HEK293 (cell line): ENCODE measurements at regions not wholly inside any gene's neighbourhood (a gene's known extent, or its start where the extent isn't known, plus 50 kb on each side); places are given as distances from the start of the nearest gene placed in this dataset.
A peak's percentile ranks its signal among the peaks of the same experiment; 100 is the strongest.

Experiments
- CTCF ChIA-PET: fragments of 350-600 bp; formaldehyde crosslinking; extraction: SDS; loops from one replicate; lab custom pipeline; 2021; ENCODE audit warnings: antibody characterized with exemption; lab: Yijun Ruan, JAX
- POLR2A ChIA-PET: fragments of 300-600 bp; formaldehyde crosslinking; extraction: SDS; loops from one replicate; lab custom pipeline; 2020; ENCODE audit warnings: antibody characterized with exemption, inconsistent platforms; lab: Yijun Ruan, JAX
- H3K27ac ChIP-seq: fragments of 200-500 bp; sonication (Bioruptor generic); 2 replicates; pipeline ENCODE4 v1.5.1; 2014; ENCODE audit warnings: low read depth, low read length, control low read depth, inconsistent platforms; ENCODE audit errors: extremely low read depth
- H3K36me3 ChIP-seq, 2 experiments: fragments of 200-500 bp in 1 of 2; sonication (Bioruptor generic) in 1 of 2; 1 replicate in 1 of 2; 2 replicates in 1 of 2; pipeline ENCODE4 v1.5.1; 2014 to 2017; ENCODE audit warnings: inconsistent platforms in 2 of 2, low read length in 2 of 2; ENCODE audit not compliant: control insufficient read depth in 2 of 2, insufficient read depth in 1 of 2
- H3K4me1 ChIP-seq: fragments of 200-500 bp; sonication (Bioruptor generic); 2 replicates; pipeline ENCODE4 v1.5.1; 2014; ENCODE audit warnings: mild to moderate bottlenecking, low read length, inconsistent platforms; ENCODE audit not compliant: control insufficient read depth, insufficient read depth
- H3K4me3 ChIP-seq: 2 replicates; pipeline ENCODE4 v1.5.1; 2011; ENCODE audit warnings: low read depth, mild to moderate bottlenecking, control low read depth, low read length, moderate library complexity
- H3K9me3 ChIP-seq: fragments of 200-500 bp; sonication (Bioruptor generic); 2 replicates; pipeline ENCODE4 v1.5.1; 2014; ENCODE audit warnings: low read depth, low read length, inconsistent platforms; ENCODE audit not compliant: control insufficient read depth, insufficient read depth
- BCL11A ChIP-seq: fragments of 450-650 bp; formaldehyde crosslinking; IDR thresholded peaks from 2 replicates; pipeline ENCODE4 v1.5.1; 2016; ENCODE audit warnings: low read depth, missing biosample characterization, missing genetic modification characterization
- EGR2 ChIP-seq: fragments of 450-650 bp; formaldehyde crosslinking; IDR thresholded peaks from 2 replicates; pipeline ENCODE4 v1.5.1; 2016; ENCODE audit warnings: low read depth, missing biosample characterization, missing genetic modification characterization
- KLF1 ChIP-seq: fragments of 450-650 bp; formaldehyde crosslinking; IDR thresholded peaks from 2 replicates; pipeline ENCODE4 v1.5.1; 2016; ENCODE audit warnings: missing biosample characterization, missing genetic modification characterization
- KLF10 ChIP-seq: fragments of 450-650 bp; IDR thresholded peaks from 2 replicates; pipeline ENCODE4 v1.5.1; 2018; ENCODE audit warnings: missing biosample characterization, mild to moderate bottlenecking, missing genetic modification characterization
- SCRT1 ChIP-seq: fragments of 450-650 bp; formaldehyde crosslinking; IDR thresholded peaks from 2 replicates; pipeline ENCODE4 v1.5.1; 2016; ENCODE audit warnings: missing biosample characterization, missing genetic modification characterization, borderline replicate concordance
- SP3 ChIP-seq: fragments of 450-650 bp; formaldehyde crosslinking; IDR thresholded peaks from 2 replicates; pipeline ENCODE4 v1.5.1; 2016; ENCODE audit warnings: missing biosample characterization, missing genetic modification characterization
- SP7 ChIP-seq: fragments of 450-650 bp; formaldehyde crosslinking; IDR thresholded peaks from 2 replicates; pipeline ENCODE4 v1.5.1; 2016; ENCODE audit warnings: missing biosample characterization, missing genetic modification characterization
- ZFHX2 ChIP-seq: fragments of 450-650 bp; formaldehyde crosslinking; conservative IDR thresholded peaks from 2 replicates; pipeline ENCODE4 v1.5.1; 2016; ENCODE audit warnings: missing biosample characterization, missing genetic modification characterization
- ZNF112 ChIP-seq: fragments of 450-650 bp; formaldehyde crosslinking; IDR thresholded peaks from 2 replicates; pipeline ENCODE4 v1.5.0; 2017; ENCODE audit warnings: missing biosample characterization, missing genetic modification characterization
- ZNF48 ChIP-seq: fragments of 450-650 bp; formaldehyde crosslinking; IDR thresholded peaks from 2 replicates; pipeline ENCODE4 v1.5.1; 2016; ENCODE audit warnings: missing biosample characterization, missing genetic modification characterization
- ZNF747 ChIP-seq: fragments of 450-650 bp; formaldehyde crosslinking; IDR thresholded peaks from 2 replicates; pipeline ENCODE4 v1.5.1; 2016; ENCODE audit warnings: missing biosample characterization, missing genetic modification characterization
- ZNF776 ChIP-seq: fragments of 450-650 bp; formaldehyde crosslinking; IDR thresholded peaks from 2 replicates; pipeline ENCODE4 v1.5.0; 2017; ENCODE audit warnings: missing biosample characterization, missing genetic modification characterization, borderline replicate concordance
- TF ChIP-seq, protein P1 (sequence below): fragments of 450-650 bp; formaldehyde crosslinking; IDR thresholded peaks from 2 replicates; pipeline ENCODE4 v1.5.1; 2016; ENCODE audit warnings: missing biosample characterization, missing genetic modification characterization, low read depth
- TF ChIP-seq, protein P2 (sequence below): fragments of 450-650 bp; formaldehyde crosslinking; IDR thresholded peaks from 2 replicates; pipeline ENCODE4 v1.5.1; 2016; ENCODE audit warnings: missing biosample characterization, missing genetic modification characterization
- TF ChIP-seq, protein P3 (sequence below): fragments of 450-650 bp; formaldehyde crosslinking; IDR thresholded peaks from 2 replicates; pipeline ENCODE4 v1.5.1; 2016; ENCODE audit warnings: missing biosample characterization, missing genetic modification characterization
- TF ChIP-seq, protein P4 (sequence below): fragments of 450-650 bp; formaldehyde crosslinking; IDR thresholded peaks from 2 replicates; pipeline ENCODE4 v1.5.1; 2017; ENCODE audit warnings: missing biosample characterization, missing genetic modification characterization
- TF ChIP-seq, protein P5 (sequence below): fragments of 450-650 bp; formaldehyde crosslinking; IDR thresholded peaks from 2 replicates; pipeline ENCODE4 v1.5.1; 2017; ENCODE audit warnings: missing biosample characterization, missing genetic modification characterization
- TF ChIP-seq, protein P6 (sequence below): IDR thresholded peaks from 2 replicates; pipeline ENCODE4 v1.6.1; 2011; ENCODE audit warnings: mild to moderate bottlenecking, low read depth, low read length, borderline replicate concordance

DNA sequence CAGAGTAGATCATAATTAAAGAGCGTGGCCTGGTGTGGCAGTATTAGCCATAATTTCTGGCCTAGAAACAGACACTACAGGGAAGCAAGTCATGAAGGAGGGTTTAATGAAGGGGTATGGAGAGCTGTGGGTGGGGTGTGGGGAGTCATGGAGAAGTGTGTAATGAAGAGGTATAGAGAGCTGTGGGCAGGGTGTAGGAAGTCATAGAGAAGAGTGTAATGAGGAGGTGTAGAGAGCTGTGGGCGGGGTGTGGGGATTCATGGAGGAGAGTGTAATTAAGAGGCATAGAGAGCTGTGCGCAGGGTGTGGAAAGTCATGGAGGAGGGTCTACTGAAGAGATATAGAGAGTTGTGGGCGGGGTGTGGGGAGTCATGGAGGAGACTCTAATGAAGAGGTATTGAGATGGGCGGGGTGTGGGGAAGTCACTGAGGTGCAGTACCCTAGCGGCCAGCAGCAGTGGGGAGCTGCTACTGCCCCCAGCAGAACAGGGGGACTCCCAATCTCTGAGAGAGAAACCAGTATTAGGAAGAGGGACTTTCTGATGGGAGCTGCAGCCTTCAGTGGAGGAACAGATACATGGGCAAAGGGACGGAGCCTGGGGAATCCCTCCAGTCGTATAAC is 145.4 kb upstream of the FOXA2 start:
- H3K9me3 ChIP-seq = no peaks in the 10 kb centered on the region
- H3K27ac ChIP-seq = no peak overlapping the region
- TF ChIP-seq, protein P1, sequence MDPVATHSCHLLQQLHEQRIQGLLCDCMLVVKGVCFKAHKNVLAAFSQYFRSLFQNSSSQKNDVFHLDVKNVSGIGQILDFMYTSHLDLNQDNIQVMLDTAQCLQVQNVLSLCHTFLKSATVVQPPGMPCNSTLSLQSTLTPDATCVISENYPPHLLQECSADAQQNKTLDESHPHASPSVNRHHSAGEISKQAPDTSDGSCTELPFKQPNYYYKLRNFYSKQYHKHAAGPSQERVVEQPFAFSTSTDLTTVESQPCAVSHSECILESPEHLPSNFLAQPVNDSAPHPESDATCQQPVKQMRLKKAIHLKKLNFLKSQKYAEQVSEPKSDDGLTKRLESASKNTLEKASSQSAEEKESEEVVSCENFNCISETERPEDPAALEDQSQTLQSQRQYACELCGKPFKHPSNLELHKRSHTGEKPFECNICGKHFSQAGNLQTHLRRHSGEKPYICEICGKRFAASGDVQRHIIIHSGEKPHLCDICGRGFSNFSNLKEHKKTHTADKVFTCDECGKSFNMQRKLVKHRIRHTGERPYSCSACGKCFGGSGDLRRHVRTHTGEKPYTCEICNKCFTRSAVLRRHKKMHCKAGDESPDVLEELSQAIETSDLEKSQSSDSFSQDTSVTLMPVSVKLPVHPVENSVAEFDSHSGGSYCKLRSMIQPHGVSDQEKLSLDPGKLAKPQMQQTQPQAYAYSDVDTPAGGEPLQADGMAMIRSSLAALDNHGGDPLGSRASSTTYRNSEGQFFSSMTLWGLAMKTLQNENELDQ (tag by site-specific recombination) = no peak
- TF ChIP-seq, protein P2, sequence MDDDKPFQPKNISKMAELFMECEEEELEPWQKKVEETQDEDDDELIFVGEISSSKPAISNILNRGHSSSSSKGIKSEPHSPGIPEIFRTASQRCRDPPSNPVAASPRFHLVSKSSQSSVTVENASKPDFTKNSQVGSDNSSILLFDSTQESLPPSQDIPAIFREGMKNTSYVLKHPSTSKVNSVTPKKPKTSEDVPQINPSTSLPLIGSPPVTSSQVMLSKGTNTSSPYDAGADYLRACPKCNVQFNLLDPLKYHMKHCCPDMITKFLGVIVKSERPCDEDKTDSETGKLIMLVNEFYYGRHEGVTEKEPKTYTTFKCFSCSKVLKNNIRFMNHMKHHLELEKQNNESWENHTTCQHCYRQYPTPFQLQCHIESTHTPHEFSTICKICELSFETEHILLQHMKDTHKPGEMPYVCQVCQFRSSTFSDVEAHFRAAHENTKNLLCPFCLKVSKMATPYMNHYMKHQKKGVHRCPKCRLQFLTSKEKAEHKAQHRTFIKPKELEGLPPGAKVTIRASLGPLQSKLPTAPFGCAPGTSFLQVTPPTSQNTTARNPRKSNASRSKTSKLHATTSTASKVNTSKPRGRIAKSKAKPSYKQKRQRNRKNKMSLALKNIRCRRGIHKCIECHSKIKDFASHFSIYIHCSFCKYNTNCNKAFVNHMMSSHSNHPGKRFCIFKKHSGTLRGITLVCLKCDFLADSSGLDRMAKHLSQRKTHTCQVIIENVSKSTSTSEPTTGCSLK (tag by site-specific recombination) = no peak
- TF ChIP-seq SCRT1 (tag by site-specific recombination) (no peak), ZNF776 (tag by site-specific recombination) (no peak), SP7 (tag by site-specific recombination) (peak; percentile 80), ZNF48 (tag by site-specific recombination) (no peak), BCL11A (tag by site-specific recombination) (no peak), KLF1 (tag by site-specific recombination) (no peak), SP3 (tag by site-specific recombination) (no peak), ZNF747 (no peak), KLF10 (tag by site-specific recombination) (no peak), EGR2 (tag by site-specific recombination) (peak; percentile 99), ZNF112 (tag by site-specific recombination) (no peak), ZFHX2 (tag by site-specific recombination) (peak; percentile 97)
- TF ChIP-seq, protein P3, sequence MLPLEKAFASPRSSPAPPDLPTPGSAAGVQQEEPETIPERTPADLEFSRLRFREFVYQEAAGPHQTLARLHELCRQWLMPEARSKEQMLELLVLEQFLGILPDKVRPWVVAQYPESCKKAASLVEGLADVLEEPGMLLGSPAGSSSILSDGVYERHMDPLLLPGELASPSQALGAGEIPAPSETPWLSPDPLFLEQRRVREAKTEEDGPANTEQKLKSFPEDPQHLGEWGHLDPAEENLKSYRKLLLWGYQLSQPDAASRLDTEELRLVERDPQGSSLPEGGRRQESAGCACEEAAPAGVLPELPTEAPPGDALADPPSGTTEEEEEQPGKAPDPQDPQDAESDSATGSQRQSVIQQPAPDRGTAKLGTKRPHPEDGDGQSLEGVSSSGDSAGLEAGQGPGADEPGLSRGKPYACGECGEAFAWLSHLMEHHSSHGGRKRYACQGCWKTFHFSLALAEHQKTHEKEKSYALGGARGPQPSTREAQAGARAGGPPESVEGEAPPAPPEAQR (tag by site-specific recombination) = no peak
- TF ChIP-seq, protein P4, sequence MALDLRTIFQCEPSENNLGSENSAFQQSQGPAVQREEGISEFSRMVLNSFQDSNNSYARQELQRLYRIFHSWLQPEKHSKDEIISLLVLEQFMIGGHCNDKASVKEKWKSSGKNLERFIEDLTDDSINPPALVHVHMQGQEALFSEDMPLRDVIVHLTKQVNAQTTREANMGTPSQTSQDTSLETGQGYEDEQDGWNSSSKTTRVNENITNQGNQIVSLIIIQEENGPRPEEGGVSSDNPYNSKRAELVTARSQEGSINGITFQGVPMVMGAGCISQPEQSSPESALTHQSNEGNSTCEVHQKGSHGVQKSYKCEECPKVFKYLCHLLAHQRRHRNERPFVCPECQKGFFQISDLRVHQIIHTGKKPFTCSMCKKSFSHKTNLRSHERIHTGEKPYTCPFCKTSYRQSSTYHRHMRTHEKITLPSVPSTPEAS = no peak
- TF ChIP-seq, protein P5, sequence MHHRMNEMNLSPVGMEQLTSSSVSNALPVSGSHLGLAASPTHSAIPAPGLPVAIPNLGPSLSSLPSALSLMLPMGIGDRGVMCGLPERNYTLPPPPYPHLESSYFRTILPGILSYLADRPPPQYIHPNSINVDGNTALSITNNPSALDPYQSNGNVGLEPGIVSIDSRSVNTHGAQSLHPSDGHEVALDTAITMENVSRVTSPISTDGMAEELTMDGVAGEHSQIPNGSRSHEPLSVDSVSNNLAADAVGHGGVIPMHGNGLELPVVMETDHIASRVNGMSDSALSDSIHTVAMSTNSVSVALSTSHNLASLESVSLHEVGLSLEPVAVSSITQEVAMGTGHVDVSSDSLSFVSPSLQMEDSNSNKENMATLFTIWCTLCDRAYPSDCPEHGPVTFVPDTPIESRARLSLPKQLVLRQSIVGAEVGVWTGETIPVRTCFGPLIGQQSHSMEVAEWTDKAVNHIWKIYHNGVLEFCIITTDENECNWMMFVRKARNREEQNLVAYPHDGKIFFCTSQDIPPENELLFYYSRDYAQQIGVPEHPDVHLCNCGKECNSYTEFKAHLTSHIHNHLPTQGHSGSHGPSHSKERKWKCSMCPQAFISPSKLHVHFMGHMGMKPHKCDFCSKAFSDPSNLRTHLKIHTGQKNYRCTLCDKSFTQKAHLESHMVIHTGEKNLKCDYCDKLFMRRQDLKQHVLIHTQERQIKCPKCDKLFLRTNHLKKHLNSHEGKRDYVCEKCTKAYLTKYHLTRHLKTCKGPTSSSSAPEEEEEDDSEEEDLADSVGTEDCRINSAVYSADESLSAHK (tag by site-specific recombination) = no peak
- TF ChIP-seq, protein P6, sequence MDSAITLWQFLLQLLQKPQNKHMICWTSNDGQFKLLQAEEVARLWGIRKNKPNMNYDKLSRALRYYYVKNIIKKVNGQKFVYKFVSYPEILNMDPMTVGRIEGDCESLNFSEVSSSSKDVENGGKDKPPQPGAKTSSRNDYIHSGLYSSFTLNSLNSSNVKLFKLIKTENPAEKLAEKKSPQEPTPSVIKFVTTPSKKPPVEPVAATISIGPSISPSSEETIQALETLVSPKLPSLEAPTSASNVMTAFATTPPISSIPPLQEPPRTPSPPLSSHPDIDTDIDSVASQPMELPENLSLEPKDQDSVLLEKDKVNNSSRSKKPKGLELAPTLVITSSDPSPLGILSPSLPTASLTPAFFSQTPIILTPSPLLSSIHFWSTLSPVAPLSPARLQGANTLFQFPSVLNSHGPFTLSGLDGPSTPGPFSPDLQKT = no peak
- ChIA-PET CTCF (no interaction called here), POLR2A (no interaction called here)
- no peaks in the 10 kb centered on the region for H3K36me3 ChIP-seq
- no peak overlapping the region for H3K4me3 ChIP-seq
- no peaks in the 10 kb centered on the region for H3K4me1 ChIP-seq
